ENCODE measurements at regions not wholly inside any gene's neighbourhood (a gene's known extent, or its start where the extent isn't known, plus 50 kb on each side); places are given as distances from the start of the nearest gene placed in this dataset.

DNA sequence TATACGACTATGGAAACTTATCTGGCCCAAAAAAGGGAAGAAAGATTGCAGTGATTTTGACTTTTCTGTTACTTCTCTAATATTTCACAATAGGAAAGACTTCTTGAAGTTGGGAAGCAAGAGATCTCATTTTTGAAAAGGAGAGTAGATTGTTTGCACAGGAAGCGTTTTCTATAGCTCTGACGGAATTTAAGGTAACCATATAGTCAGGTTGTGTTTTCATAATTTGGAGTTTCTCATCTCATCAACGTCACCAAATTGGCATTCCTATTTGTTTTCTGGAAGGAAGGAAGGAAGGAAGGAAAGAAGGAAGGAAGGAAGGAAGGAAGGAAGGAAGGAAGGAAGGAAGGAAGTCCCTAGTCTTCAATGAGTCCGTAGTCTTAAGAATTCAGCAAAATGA, 732.0 kb downstream of the XPNPEP1 start:
- WGBS, 2 experiments (ENCODE audit: extremely low coverage in 1 of 2, insufficient coverage in 1 of 2, insufficient read length in 1 of 2, insufficient replicate concordance in 2 of 2, low coverage in 1 of 2, low lambda C conversion rate in 2 of 2, missing lambda C conversion rate in 1 of 2): 89% methylated on average over 5 of the region's 5 CpGs; no CpG with 5 or more reads in 1 of the 2 experiments

More for the DNA sequence above, 732.0 kb downstream of the XPNPEP1 start:
- no peak overlapping the region for H2AFZ ChIP-seq (ENCODE audit: low read length)
- no peak overlapping the region for H3K27ac ChIP-seq (ENCODE audit: low read depth, low read length)
- no peak overlapping the region for H3K4me3 ChIP-seq (ENCODE audit: extremely low read depth in 1 of 4, insufficient read depth in 2 of 4, low read depth in 3 of 4, low read length in 4 of 4)
- no peaks in the 10 kb centered on the region for H3K79me1 ChIP-seq (ENCODE audit: low read depth, low read length)
- no peak overlapping the region for H2BK12ac ChIP-seq (ENCODE audit: low read depth, low read length)
- H3K56ac ChIP-seq (replicated peaks; ENCODE audit: insufficient read length, low read depth, low read length): no peak overlapping the region
- H3K9ac ChIP-seq (replicated peaks in 1 of 4; ENCODE audit: extremely low read depth in 1 of 4, low read depth in 3 of 4, low read length in 3 of 4): no peak overlapping the region
- H3K9me3 ChIP-seq (ENCODE audit: insufficient read depth in 2 of 2, low read depth in 1 of 2, low read length in 1 of 2): peaks cover 5 to 14% of the 10 kb centered on the region in 2 experiments; a peak in 1 of 4 replicates
- H3K23me2 ChIP-seq (ENCODE audit: low read depth, low read length): no peaks in the 10 kb centered on the region
- H3K18ac ChIP-seq (ENCODE audit: extremely low read depth, low read length): no peak overlapping the region
- H4K20me1 ChIP-seq (replicated peaks in 1 of 2; ENCODE audit: control insufficient read depth in 1 of 2, insufficient read depth in 2 of 2, low read length in 2 of 2): no peaks in the 10 kb centered on the region
- H3K36me3 ChIP-seq (ENCODE audit: control insufficient read depth in 2 of 4, insufficient read depth in 4 of 4, low read length in 3 of 4): no peaks in the 10 kb centered on the region
- H3K23ac ChIP-seq (ENCODE audit: insufficient read length): no peak overlapping the region
- H2AK5ac ChIP-seq (ENCODE audit: low read depth, low read length): no peak overlapping the region
- no peak overlapping the region for H2BK15ac ChIP-seq (ENCODE audit: low read length)
- H3K79me2 ChIP-seq (ENCODE audit: control insufficient read depth in 1 of 2, insufficient read depth in 2 of 2, low read length in 2 of 2): no peaks in the 10 kb centered on the region
- no peak for FAIRE-seq
- H4K8ac ChIP-seq (ENCODE audit: extremely low read depth, insufficient read depth, low read length): no peak overlapping the region
- H3K4me1 ChIP-seq (replicated peaks in 1 of 4; ENCODE audit: control insufficient read depth in 3 of 4, insufficient read depth in 4 of 4, low read length in 3 of 4): no peaks in the 10 kb centered on the region
- no peak overlapping the region for H3K4ac ChIP-seq (replicated peaks; ENCODE audit: insufficient read length, low read depth, low read length)
- POLR2A ChIA-PET (ENCODE audit: partially characterized antibody): no interaction called here
- H3K4me2 ChIP-seq (ENCODE audit: insufficient read depth in 1 of 2, low read depth in 2 of 2, low read length in 2 of 2): no peak overlapping the region
- no peak overlapping the region for H2BK120ac ChIP-seq (replicated peaks; ENCODE audit: low read depth, low read length)
- no peaks in the 10 kb centered on the region for H3K27me3 ChIP-seq (replicated peaks in 1 of 4; ENCODE audit: control insufficient read depth in 3 of 4, extremely low read depth in 1 of 4, insufficient read depth in 3 of 4, low read length in 3 of 4)
- no peak overlapping the region for H4K91ac ChIP-seq (replicated peaks; ENCODE audit: insufficient read length, low read length)
- TF ChIP-seq POLR2A (IDR thresholded peaks at IDR 0.05; ENCODE audit: control extremely low read depth in 1 of 2, low read depth in 2 of 2, low read length in 2 of 2) (no peak), JUN (IDR thresholded peaks at IDR 0.05; ENCODE audit: low read depth, low read length) (no peak), CREB1 (IDR thresholded peaks at IDR 0.05) (no peak), SIX5 (IDR thresholded peaks at IDR 0.05; ENCODE audit: low read depth, low read length) (no peak), KDM5A (IDR thresholded peaks at IDR 0.05; ENCODE audit: low read length) (no peak), ZNF274 (IDR thresholded peaks at IDR 0.05; ENCODE audit: borderline replicate concordance, extremely low read depth, low read length) (no peak), CEBPB (IDR thresholded peaks at IDR 0.05; ENCODE audit: low read depth, low read length) (no peak), KDM4A (IDR thresholded peaks at IDR 0.05; ENCODE audit: low read depth, low read length, severe bottlenecking) (no peak), CBX5 (IDR thresholded peaks at IDR 0.05; ENCODE audit: low read depth, low read length) (no peak), TAF1 (IDR thresholded peaks at IDR 0.05; ENCODE audit: low read depth, low read length) (no peak), RNF2 (IDR thresholded peaks at IDR 0.05; ENCODE audit: borderline replicate concordance, low read depth, low read length, missing control alignments, poor library complexity, severe bottlenecking) (no peak)
- TF ChIP-seq, protein P1, sequence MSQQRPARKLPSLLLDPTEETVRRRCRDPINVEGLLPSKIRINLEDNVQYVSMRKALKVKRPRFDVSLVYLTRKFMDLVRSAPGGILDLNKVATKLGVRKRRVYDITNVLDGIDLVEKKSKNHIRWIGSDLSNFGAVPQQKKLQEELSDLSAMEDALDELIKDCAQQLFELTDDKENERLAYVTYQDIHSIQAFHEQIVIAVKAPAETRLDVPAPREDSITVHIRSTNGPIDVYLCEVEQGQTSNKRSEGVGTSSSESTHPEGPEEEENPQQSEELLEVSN (IDR thresholded peaks at IDR 0.05): no peak
- TF ChIP-seq, protein P2, sequence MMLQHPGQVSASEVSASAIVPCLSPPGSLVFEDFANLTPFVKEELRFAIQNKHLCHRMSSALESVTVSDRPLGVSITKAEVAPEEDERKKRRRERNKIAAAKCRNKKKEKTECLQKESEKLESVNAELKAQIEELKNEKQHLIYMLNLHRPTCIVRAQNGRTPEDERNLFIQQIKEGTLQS (IDR thresholded peaks at IDR 0.05; ENCODE audit: insufficient read depth, low read depth, low read length): no peak
- H4K5ac ChIP-seq (ENCODE audit: insufficient read length, low read depth, low read length): no peak overlapping the region
- H2BK5ac ChIP-seq (ENCODE audit: low read depth, low read length): no peak overlapping the region
- no peak for DNase-seq (ENCODE audit: low read depth in 1 of 2, low spot score in 2 of 2)
- CTCF ChIA-PET (ENCODE audit: partially characterized antibody): interaction anchor here (1.7 kb wide), 1 partner anchor 65 kb away, joined by 3 read pairs; no protein-coding TSS in a partner anchor
- no peak overlapping the region for H3K14ac ChIP-seq (ENCODE audit: insufficient read length)
- no peak overlapping the region for H2BK20ac ChIP-seq (ENCODE audit: low read length)
